Adrenal gland (tissue), 5 donors: ENCODE measurements at regions not wholly inside any gene's neighbourhood (a gene's known extent, or its start where the extent isn't known, plus 50 kb on each side); places are given as distances from the start of the nearest gene placed in this dataset.

Experiments used
- CTCF ChIP-seq, 6 experiments: fragments of 450-650 bp in 4 of 6; fragments of 200-600 bp in 2 of 6; sonication (generic) in 1 of 6; IDR thresholded peaks; 1 replicate in 5 of 6; 2 replicates in 1 of 6; pipeline versions ENCODE4 v1.5.1 to v1.8.0; 2016 to 2021; ENCODE audit warnings: antibody characterized with exemption in 6 of 6, mild to moderate bottlenecking in 2 of 6, moderate library complexity in 1 of 6
- POLR2A ChIP-seq, 2 donors: fragments of 450-650 bp; IDR thresholded peaks; one replicate each; pipeline ENCODE4 v1.6.1; 2017; ENCODE audit warnings: antibody characterized with exemption in 2 of 2, mild to moderate bottlenecking in 2 of 2, moderate library complexity in 1 of 2
- donor health status: DM: no; HTN: no; CAD: no.

GRCh38 chr5:128671943-128672342, 133.9 kb upstream of the FBN2 start:
- no peak for TF ChIP-seq CTCF (IDR thresholded peaks at IDR 0.05)
- no peak for TF ChIP-seq POLR2A (IDR thresholded peaks at IDR 0.05)
